ENCODE measurements at regions not wholly inside any gene's neighbourhood (a gene's known extent, or its start where the extent isn't known, plus 50 kb on each side); places are given as distances from the start of the nearest gene placed in this dataset.

DNA sequence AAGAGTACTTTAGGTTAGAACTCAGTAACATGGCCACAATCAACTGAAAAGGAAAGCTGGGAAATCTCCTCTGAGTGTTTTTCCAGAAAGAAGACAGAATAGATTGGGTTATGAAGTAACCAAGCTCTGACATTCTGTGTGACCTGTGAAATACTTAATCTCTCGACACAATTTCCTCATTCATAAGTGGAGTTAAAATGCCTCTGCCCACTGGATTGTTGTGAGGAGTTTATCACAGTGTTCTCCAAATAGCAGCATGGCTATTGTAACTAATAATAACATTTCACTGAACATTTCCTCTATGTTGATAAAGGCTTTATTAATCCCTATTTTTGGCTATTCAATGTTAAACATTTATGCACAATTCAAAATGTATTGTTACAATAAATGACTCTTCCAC, 311.0 kb downstream of the GABRB2 start:
- DNase-seq: no peak

DNA sequence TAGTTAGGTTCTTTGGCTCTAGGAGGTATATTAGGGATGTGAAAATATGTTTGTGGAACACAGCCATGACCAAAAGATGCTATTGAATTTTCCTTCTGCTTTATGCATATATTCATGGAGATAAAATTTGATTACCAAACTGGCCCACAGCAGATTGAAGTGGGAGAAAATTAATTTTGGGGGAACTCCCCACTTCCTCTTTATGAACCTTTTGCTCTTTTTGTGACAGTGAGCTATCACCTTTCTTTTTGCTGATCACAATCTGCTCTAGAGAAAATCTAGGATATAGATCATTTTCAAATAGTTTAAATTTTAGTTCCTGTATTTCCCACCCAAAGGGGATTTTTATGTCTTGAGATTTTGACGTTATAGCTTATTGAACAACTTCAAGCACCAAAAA, 313.0 kb downstream of the GABRB2 start:
- no peak for DNase-seq

DNA sequence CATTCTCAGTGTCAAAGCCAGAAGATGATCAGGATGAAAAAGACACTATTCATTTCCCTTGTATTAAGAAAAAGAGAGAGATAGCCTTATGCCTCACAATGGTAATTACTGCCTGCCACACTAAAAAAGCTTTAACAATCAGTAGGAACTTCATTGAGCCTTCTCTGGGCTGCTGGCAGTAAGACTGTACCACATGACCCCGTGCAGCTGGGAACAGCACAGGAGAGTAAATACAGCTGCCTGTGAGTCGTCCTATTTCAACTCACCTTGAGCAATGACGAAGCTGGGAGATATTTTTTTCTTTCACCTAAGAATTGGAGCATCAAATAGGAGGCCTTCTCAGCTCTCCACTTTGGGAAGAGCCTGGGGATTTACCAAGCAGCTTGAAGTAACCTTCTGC, 316.3 kb downstream of the GABRB2 start:
- no peak for DNase-seq

DNA sequence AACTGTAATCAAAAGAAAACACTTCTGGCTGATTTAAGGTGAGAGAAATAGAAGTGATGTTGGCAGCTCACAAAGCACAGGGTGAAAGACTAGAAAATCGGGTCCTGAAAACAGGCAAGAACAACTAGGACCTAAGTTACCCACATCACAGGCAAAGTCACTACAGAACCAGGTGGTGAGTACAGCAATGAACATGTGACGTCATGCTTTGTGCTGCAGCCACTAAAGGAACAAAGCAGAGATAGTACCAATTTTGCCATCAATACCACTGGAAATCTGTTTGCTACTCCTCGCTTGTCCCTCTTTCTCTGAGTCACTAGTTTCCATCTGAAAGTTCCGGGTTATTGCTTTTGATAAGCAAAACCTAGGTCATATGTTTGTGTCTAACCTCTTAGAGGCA, 326.7 kb downstream of the GABRB2 start:
- DNase-seq: no peak

DNA sequence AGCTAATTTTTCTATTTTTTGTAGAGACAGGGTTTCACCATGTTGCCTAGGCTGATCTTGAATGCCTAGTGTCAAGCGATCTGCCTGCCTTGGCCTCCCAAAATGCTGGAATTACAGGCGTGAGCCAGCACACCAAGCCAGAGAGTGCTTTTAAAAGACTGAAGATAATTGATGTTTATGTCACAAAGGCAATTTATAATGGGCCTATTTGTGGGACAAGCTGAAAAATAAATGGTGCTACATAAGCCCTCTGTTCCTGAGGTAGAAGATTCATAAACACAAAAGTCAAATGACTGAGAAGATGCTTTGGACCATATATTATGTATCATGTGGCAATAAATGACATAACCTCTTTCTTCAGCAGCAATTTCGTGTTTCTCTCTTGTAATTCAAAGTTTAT, 329.6 kb downstream of the GABRB2 start:
- no peak for DNase-seq

DNA sequence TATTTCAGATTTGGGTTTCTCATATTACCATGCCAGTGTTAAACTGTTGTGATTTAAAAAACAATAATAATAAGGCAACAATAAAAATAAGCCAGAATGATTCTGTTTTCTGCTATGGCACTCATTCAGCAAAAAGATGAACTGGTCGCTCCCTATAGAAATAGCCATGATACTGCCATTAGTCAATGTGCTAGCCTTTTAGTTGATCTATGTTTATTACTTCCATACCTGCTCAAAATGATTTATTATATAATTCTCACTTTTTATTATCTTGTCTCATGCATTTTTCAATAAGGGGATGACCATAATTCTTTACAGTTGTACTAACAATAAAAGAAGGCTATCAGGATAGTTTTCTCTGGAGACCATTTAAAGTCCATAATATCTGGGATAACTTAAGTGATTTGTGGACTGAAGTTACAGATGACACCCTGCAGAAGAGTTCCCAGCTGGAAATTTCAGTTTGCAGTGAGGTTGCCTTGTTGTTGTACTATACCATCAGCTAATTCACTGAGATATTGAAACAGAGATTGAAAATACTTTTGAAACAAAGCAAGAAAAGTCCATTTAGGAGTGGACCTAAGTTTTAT, 334.3 kb downstream of the GABRB2 start:
- no peak for DNase-seq

DNA sequence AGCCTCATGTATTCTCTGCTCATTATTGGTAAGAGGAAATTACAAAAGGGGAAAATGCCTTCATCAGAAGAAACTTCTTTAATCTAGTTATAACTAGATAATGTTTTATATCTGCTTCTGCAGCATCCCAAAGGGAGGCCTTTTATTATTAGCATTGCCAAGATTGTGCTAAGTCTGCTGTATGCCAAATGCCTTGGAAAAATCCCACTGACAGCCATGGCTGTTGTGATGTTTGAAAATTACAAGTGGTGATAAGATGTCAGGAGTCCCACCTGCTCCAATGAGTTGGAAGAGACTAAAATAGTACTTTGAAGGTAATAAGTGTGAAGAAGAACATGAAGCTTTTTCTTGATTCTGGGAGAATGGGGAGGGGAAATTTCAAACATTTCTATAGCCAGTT, 345.0 kb downstream of the GABRB2 start:
- no peak for DNase-seq

DNA sequence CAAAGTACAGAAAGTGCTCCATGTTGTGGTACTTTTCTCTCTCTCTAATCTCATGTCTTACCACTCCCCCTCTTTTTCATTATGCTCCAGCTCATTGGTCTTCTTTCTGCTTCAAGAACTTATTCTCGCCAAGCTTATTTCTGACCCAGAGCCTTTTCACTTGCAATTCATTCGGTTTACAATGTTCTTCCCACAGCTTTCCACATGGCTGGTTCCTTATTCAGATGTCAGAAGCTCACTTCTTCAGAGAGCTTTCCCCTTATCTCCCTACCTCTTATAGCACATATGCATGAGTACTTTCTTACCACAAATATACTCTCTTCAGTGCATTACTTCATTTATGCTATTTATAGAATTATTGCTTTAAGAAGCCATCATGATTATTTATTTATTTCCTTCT, 338.8 kb upstream of the ATP10B start:
- DNase-seq: no peak

DNA sequence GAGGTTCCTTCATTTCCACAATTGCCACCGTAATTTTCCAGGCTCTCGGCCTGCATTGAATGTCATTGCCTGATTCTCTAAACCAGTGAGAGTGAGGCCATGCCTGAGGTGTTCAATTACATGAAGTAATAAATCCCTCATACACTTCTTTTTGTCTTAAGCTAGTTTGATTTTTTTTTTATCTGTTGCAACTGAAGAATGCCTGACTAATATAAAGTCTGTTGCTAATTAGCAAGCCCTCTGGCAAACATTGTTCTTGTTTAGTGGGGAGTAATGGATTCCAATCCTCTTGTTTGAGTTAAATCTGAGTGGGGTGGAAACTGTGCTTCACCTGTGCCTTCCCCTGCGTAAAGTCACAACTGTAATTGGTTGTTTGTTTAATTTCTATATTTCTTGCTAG, 338.1 kb upstream of the ATP10B start:
- DNase-seq: no peak

DNA sequence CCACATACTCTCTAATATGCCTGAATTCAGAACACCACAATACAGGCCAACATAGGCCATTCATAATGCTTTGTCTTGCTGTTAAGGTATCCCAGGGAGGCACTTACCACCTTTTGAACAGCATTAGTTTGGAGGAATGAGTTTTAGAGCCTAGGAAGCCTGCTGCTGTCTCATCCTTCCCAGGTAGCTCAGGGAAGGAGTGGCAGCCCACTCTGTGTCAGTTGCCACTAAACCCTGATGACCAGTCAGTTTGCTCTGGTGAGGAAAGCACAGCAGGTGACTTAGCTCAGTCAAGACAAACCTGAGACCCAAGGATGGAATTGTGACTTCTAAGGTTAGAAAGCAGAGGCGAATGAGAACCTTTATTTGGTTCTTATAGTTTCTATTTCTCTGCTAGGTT, 337.4 kb upstream of the ATP10B start:
- no peak for DNase-seq

DNA sequence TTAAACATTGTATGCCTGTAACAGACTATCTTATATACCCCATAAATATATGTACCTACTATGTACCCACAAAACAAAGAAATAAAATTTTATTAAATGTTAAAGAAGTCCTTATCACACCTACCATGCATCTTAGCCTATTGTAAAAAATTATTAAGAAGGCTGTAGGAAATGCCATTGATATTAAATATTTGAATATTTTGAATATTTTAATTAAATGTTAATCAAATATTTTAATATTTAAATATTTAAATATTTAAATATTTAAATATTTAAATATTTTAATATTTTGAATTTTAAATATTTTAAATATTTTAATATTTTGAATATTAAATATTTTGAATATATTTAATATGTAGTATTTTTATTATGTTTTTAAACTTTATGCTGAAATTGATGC, 331.5 kb upstream of the ATP10B start:
- no peak for DNase-seq

DNA sequence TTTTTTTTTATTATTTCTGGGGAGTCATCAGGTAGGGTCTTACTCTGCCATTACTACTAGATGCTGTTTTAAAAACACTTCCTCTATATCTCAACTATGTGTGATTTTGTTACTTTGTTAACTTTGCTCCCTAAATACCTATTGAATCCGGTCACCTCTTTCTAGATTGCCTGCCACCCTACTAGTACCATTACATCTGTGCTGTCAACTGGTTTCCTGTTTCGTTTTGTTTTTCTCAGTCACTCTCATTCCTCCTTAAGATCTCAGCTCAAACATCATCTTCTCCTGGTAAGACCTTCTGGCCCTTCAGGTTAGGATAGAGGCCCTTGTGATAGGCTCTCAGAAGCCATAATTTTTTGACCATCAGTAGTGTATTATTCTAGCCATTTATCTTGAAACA, 324.2 kb upstream of the ATP10B start:
- DNase-seq: no peak

DNA sequence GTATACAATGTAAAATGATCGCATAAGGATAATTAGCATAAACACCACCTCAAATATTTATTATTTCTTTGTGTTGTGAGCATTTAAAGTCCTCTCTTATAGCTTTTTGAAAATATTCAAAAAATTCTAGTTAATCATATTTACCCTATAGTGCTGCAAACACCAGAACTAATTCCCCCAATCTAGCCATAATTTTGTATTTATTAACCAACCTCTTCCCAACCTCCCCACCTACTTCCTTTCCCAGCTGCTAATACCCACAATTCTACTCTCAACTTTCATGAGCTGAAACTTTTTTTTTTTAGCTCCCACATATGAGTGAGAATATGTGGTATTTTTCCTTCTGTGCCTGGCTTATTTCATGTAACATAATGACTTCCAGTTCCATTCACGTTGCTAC, 317.8 kb upstream of the ATP10B start:
- DNase-seq: no peak

DNA sequence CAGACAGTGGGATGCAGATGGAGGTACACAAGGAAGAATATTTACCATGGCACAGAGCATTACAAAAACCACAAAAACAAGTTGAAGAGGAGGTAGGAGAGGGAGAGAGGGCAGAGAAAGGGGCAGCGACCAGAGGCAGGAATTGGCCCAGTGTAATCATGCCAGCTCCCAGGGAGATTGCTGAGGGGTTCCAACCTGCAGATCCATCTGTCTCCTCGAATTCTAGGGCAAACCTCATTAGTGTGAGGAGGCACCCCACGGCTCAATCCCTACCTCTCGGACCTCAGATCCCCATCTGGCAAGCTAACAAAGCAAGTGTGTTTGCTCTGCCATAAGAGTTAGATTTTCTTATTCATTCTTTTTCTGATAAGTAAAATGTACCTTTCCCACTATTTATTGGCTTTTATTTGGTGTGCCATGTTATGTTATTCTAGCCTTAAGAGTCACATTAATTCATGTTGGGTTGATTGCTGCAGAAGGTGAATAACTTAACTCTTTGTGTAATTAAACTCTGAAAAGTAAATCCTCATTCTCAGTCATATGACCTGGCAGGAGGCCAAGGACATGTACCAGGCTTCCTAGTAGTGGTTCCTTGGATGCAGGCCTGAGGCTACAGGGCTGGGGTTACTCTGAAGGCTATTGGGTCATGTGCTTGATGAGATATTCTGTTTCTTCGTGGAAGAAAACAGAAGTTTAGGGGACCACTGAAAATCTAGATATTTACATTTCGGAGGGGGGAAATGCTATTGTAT, 315.2 kb upstream of the ATP10B start:
- peak; percentile 4 for DNase-seq

DNA sequence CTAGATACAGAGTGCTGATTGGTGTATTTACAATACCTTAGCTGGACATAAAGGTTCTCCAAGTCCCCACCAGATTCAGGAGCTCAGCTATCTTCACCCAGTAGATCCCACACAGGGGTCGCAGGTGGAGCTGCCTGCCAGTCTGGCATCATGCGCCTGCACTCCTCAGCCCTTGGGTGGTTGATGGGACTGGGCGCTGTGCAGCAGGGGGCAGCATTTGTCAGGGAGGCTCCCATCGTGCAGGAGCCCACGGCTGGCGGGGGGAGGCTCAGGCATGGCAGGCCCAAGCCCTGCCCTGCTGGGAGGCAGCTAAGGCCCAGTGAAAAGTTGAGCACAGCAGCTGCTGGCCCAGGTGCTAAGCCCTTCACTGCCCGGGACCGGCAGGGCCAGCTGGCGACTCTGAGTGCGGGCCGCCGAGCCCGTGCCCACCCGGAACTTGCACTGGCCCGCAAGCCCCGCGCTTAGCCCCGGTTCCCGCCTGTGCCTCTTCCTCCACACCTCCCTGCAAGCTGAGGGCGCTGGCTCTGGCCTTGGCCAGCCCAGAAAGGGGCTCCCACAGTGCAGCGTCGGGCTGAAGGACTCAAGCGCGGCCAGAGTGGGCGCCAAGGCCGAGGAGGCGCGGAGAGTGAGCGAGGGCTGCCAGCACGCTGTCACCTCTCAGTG, 314.1 kb upstream of the ATP10B start:
- no peak for DNase-seq

DNA sequence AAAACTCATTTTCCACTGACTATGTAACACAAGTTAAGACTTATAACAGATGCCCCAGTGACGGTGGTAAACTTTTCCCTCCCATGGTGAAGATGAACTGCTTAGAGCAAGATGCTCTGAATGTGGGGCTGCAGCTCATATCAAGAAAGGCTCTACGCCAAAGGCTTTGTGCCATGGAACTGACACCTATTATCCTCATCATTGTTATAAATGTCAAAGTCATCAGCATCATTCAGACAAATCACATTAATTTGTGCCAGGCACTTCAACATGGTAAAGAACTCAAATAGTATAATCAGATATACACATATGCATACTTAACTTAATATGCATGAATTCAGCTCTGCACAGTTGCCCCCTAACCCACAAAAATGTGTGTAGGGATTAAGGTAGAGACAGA, 305.9 kb upstream of the ATP10B start:
- no peak for DNase-seq

DNA sequence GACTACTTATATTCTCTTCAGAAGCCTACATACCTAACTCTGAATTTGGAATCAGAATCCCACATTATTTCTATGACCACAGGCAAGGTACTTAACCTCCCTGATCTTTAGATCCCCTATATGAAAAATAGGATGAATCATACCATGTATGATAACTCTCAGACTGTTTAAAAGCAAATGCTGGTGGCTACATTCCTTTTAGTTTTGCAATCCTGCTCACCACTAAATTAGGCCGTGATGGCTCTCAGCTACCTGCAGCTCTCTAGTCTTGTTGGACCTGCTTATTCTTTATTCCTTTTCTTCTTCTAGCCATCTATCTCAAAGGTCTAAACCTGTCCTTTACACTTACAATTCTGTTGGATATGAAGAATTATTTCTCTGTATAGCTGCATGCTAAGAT, 303.4 kb upstream of the ATP10B start:
- no peak for DNase-seq

DNA sequence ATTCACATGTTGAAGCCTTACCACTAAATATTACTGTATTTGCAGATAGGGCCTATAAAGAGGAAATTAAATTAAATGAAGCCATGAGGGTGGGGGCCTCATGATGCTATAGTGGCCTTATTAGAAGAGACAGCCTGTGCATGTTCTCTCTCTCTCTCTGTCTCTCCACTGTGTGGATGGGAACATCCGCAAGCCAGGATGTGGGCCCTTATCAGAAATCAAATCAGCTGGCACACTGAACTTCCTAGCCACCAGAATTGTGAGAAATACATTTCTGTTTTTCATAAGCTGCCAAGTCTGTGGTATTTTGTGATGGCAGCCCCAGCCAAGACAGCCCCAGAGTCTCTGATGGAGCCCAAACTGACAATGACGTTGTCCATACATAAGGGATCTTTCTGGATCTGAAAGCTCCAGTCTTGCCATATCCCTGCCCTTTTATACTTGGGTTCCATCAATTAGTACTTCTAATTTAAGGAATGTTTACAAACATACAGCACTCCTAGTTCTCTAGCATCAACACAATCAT, 300.5 kb upstream of the ATP10B start:
- DNase-seq: no peak

DNA sequence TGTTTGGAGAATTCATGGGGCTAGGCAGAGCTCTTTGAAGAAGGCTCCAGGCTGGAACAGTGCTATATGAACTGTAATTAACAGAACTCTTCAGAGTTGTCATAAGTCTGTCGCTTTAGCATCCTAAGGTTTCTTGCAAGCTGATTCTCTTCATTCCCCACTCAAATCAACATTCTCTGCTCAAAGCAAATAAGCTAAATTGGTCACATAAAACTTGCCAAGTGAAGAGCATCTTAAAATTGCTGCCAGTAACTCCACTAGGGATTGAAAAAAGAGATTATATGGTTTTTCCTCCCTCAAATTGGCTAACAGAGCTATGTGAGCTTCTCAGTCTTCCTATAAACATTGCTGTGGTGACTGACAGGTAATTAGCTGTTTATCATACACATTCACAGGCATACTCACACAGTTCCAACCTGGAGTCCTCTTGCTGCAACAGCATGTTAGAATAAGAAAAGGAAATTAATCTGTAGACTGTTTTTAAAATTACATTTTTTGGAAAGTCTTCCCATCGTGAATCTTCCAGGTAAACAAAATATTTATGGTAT, 298.5 kb upstream of the ATP10B start:
- no peak for DNase-seq

DNA sequence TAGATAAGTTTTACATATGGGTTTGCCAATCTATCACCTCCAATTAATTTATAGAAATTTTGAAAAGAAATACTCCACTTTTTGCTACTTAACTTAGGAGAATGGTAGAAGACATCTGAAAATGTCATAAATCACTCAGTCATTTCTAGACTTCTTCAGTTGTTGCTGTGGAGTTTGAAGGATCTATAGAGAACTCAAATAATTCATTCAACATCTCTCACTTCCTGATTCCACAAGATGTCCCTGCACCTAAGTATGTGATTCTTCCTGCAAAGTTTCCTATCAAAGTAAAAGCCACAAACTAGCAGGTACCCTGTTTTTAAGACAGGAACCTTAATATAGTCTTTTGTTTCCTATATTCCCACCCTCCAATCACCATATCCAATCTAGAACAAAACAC, 297.1 kb upstream of the ATP10B start:
- no peak for DNase-seq

DNA sequence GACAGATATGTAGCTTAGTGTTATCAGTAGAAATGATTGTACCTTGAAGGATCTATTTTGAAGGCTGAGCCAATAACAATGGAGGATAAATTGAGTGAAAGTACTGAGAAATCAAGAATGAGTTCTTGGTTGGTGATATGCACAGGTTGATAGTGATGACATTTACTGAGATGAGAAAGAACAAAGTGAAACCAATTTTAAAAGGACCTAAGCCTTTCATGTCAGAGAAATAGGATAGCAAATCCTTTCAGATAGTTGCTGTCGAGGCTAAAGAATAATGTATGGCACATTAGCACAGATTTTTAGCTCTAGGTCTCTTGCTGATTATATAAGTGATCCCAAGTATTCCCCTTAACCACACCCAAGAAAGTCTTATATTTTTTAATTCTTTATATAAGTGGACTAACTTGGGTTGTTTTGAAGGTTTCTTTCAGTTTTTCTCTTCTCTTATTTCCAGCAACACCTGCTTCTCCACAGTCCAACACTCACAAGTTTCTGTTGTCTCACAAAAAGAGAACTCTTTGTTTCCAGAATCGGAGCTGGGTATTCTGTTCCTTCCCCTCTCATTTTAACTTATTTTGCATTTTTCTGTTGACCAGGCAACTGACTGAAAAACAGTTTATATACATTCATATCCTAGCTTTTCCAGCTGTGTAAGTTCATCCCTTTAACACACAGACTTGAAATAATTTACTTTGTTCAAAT, 286.9 kb upstream of the ATP10B start:
- DNase-seq: no peak

DNA sequence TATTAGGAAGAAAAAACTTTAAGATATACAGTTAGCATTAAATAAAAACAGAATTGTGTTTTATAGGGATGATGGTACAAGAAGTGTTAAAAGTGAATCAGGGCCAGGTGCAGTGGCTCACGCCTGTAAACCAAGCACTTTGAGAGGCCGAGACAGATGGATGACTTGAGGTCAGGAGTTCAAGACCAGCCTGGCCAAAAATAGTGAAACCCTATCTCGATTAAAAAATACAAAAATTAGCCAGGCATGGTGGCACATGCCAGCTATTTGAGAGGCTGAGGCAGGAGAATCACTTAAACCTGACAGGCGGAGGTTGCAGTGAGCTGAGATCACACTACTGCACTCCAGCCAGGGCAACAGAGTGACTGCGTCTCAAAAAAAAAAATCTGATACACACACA, 282.9 kb upstream of the ATP10B start:
- DNase-seq: no peak

DNA sequence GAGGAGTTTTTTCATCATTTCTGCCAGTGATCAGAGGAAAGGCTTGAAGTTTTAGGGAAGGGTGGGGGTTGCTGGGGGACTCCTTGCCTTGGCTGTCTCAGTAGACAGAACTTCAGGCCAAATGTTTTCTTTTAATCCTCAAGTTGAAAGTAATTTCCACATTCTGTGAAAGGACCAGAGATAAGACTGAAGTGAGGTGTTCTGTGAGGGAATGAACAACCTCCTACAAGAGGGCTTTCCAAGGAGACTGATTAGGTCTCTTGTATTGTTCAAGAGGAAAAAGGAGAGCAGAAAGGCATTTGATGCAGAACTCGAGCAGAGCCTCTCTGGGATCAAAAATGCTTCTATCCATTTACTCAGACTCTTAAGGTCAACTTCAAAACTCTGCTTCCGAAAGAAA, 282.1 kb upstream of the ATP10B start:
- no peak for DNase-seq

Data from RPMI8226 (cell line).